Spleen (tissue), 7 donors: ENCODE measurements at regions not wholly inside any gene's neighbourhood (a gene's known extent, or its start where the extent isn't known, plus 50 kb on each side); places are given as distances from the start of the nearest gene placed in this dataset.

Experiments
- CTCF ChIP-seq, 11 experiments: fragments of 200-600 bp in 7 of 11; fragments of 450-650 bp in 4 of 11; sonication (generic) in 4 of 11; IDR thresholded peaks in 8 of 11; conservative IDR thresholded peaks in 3 of 11; 1 replicate in 7 of 11; 2 replicates in 4 of 11; pipeline versions ENCODE4 v1.4.0 to v1.8.0; 2016 to 2021; ENCODE audit warnings: antibody characterized with exemption in 11 of 11, inconsistent platforms in 4 of 11, mild to moderate bottlenecking in 1 of 11
- POLR2A ChIP-seq, 3 donors: fragments of 450-650 bp; IDR thresholded peaks; one replicate each; pipeline ENCODE4 v1.5.1; 2017; ENCODE audit warnings: antibody characterized with exemption in 3 of 3, mild to moderate bottlenecking in 1 of 3
- POLR2AphosphoS5 ChIP-seq, 3 donors: sonication (generic); formaldehyde crosslinking; IDR thresholded peaks; one replicate each; pipeline ENCODE4 v1.5.1; 2017; ENCODE audit warnings: antibody characterized with exemption in 3 of 3
- donor health status: DM: no; HTN: no; CAD: no; lungs with moderate emphysema.
- donor health status: DM: no; HTN: no; CAD: no.
- donor health status: DM: no; HTN: no; CAD: no.

GRCh38 chr4:96526625-96527024 is 686.7 kb downstream of the PDHA2 start:
- no peak for TF ChIP-seq CTCF (IDR thresholded peaks at IDR 0.05 in 8 of 11, conservative IDR thresholded peaks at IDR 0.05 in 3 of 11)
- no peak for TF ChIP-seq POLR2A (IDR thresholded peaks at IDR 0.05)
- TF ChIP-seq POLR2AphosphoS5 (IDR thresholded peaks at IDR 0.05): no peak
